ENCODE measurements at regions not wholly inside any gene's neighbourhood (a gene's known extent, or its start where the extent isn't known, plus 50 kb on each side); places are given as distances from the start of the nearest gene placed in this dataset.
"Not testable (repeated sequence)": the region's sequence is repeated elsewhere in the genome, so short reads cannot be mapped to it uniquely, and the experiment has no call there.

DNA sequence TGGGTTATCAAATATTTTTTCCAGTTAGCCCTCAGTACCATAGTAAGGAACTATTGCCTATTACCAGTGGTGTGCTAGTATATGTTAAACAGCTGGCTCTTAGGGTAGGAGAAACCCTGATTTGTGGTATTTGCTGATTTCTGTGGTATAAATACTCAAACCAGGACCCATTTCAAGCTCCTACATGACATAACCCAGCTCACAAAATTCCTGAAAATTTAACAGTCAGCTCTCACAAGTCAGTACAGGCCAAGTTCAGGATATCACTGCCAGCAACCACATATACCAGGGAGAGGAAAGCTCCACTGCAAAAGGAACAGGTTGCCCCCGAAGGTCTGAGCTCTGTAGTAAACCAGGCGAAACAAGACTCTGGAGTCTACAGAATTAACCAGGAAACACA, 315.3 kb downstream of the NOVA1 start:
- Histone ChIP-seq H3K4me2 (ENCODE audit: insufficient read depth, low read length) (no peak overlapping the region), H3K4me1 (ENCODE audit: insufficient read depth, low read length) (no peaks in the 10 kb centered on the region), H3K9me3 (ENCODE audit: low read depth, low read length) (peaks cover 4% of the 10 kb centered on the region), H3K4me3 (ENCODE audit: insufficient read depth, low read length) (no peak overlapping the region), H4K20me1 (ENCODE audit: insufficient read depth, low read length) (no peaks in the 10 kb centered on the region), H3K27me3 (ENCODE audit: insufficient read depth, low read length) (no peaks in the 10 kb centered on the region), H3K27ac (ENCODE audit: low read depth, low read length) (no peak overlapping the region), H3K36me3 (ENCODE audit: insufficient read depth, low read length) (no peaks in the 10 kb centered on the region), H2AFZ (ENCODE audit: low read length) (no peak overlapping the region), H3K79me2 (ENCODE audit: insufficient read depth, low read length) (no peaks in the 10 kb centered on the region)
- TF ChIP-seq, protein P1, sequence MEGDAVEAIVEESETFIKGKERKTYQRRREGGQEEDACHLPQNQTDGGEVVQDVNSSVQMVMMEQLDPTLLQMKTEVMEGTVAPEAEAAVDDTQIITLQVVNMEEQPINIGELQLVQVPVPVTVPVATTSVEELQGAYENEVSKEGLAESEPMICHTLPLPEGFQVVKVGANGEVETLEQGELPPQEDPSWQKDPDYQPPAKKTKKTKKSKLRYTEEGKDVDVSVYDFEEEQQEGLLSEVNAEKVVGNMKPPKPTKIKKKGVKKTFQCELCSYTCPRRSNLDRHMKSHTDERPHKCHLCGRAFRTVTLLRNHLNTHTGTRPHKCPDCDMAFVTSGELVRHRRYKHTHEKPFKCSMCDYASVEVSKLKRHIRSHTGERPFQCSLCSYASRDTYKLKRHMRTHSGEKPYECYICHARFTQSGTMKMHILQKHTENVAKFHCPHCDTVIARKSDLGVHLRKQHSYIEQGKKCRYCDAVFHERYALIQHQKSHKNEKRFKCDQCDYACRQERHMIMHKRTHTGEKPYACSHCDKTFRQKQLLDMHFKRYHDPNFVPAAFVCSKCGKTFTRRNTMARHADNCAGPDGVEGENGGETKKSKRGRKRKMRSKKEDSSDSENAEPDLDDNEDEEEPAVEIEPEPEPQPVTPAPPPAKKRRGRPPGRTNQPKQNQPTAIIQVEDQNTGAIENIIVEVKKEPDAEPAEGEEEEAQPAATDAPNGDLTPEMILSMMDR (IDR thresholded peaks at IDR 0.05; ENCODE audit: extremely low read depth, low read depth, low read length), result no peak
- DNase-seq (ENCODE audit: insufficient read length, low spot score, missing footprints), result no peak

DNA sequence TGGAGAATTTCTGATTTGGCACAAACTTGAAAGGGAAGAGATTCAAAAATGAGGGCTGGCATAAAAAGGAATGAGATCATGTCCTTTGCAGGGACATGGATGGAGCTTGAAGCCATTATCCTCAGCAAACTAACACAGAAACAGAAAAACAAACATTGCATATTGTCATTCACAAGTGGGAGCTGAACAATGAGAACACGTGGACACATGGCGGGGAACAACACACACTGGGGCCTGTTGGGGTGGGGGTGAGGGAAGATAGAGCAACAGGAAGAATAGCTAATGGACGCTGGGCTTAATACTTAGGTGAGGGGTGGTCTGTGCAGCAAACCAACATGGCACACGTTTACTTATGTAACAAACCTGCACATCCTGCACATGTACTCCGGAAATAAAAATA, 315.8 kb downstream of the NOVA1 start:
- H3K4me3 ChIP-seq (ENCODE audit: insufficient read depth, low read length); H2AFZ ChIP-seq (ENCODE audit: low read length); H3K4me2 ChIP-seq (ENCODE audit: insufficient read depth, low read length): not testable (repeated sequence)

DNA sequence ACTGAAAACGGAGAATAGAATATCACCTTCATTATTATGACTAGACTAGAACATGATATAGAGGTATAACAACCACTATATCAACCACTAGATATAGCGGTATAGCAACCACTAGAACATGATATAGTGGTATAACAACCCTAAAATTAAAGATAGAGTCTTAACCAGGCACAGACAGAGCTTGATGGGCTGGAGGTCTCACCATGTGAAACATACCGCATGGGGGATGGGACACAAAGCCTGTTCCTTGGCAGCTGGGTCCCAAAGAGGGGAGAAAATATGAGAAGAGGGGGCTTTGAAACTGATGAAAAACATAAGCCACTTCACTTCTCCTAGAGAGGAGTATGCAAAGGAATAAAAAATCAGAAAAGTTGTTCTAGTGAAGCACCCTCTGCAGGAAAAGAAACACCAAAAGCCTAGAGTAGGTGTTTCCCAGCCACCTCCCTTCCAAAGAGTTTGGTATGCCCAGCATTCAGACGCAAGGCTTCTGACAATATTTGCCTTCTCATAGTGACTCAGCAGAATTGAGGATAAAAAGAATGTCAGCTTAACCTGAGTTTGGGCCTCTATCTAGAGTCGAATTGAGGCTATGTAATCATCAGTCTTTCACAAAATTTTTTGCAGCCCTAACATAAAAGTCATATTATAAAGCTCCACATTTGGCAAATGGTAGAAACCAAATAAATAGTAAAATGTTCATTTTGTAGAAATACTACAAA, 316.4 kb downstream of the NOVA1 start:
- H3K27me3 ChIP-seq (ENCODE audit: insufficient read depth, low read length), result no peaks in the 10 kb centered on the region
- no peak overlapping the region for H3K4me2 ChIP-seq (ENCODE audit: insufficient read depth, low read length)
- H3K79me2 ChIP-seq (ENCODE audit: insufficient read depth, low read length), result no peaks in the 10 kb centered on the region
- TF ChIP-seq, protein P1 (IDR thresholded peaks at IDR 0.05; ENCODE audit: extremely low read depth, low read depth, low read length), result no peak
- H2AFZ ChIP-seq (ENCODE audit: low read length), result no peak overlapping the region
- peaks cover 4% of the 10 kb centered on the region for H3K9me3 ChIP-seq (ENCODE audit: low read depth, low read length)
- H3K4me1 ChIP-seq (ENCODE audit: insufficient read depth, low read length), result no peaks in the 10 kb centered on the region
- DNase-seq (ENCODE audit: insufficient read length, low spot score, missing footprints), result no peak
- no peak overlapping the region for H3K4me3 ChIP-seq (ENCODE audit: insufficient read depth, low read length)
- no peak overlapping the region for H3K27ac ChIP-seq (ENCODE audit: low read depth, low read length)
- no peaks in the 10 kb centered on the region for H3K36me3 ChIP-seq (ENCODE audit: insufficient read depth, low read length)
- no peaks in the 10 kb centered on the region for H4K20me1 ChIP-seq (ENCODE audit: insufficient read depth, low read length)

More for the DNA sequence above, 315.8 kb downstream of the NOVA1 start:
- not testable (repeated sequence) for H3K9me3 ChIP-seq (ENCODE audit: low read depth, low read length); H3K27ac ChIP-seq (ENCODE audit: low read depth, low read length); H3K36me3 ChIP-seq (ENCODE audit: insufficient read depth, low read length); H3K79me2 ChIP-seq (ENCODE audit: insufficient read depth, low read length); H3K4me1 ChIP-seq (ENCODE audit: insufficient read depth, low read length); H3K27me3 ChIP-seq (ENCODE audit: insufficient read depth, low read length); H4K20me1 ChIP-seq (ENCODE audit: insufficient read depth, low read length); DNase-seq (ENCODE audit: insufficient read length, low spot score, missing footprints)

- H2AFZ ChIP-seq (ENCODE audit: low read length), result no peak overlapping the region
- H3K36me3 ChIP-seq (ENCODE audit: insufficient read depth, low read length), result no peaks in the 10 kb centered on the region
- H3K27me3 ChIP-seq (ENCODE audit: insufficient read depth, low read length), result no peaks in the 10 kb centered on the region
- H3K4me2 ChIP-seq (ENCODE audit: insufficient read depth, low read length), result no peak overlapping the region
- no peak overlapping the region for H3K27ac ChIP-seq (ENCODE audit: low read depth, low read length)
- peaks cover 4% of the 10 kb centered on the region for H3K9me3 ChIP-seq (ENCODE audit: low read depth, low read length)
- no peaks in the 10 kb centered on the region for H4K20me1 ChIP-seq (ENCODE audit: insufficient read depth, low read length)
- DNase-seq (ENCODE audit: insufficient read length, low spot score, missing footprints), result no peak
- TF ChIP-seq, protein P1 (IDR thresholded peaks at IDR 0.05; ENCODE audit: extremely low read depth, low read depth, low read length), result no peak
- no peak overlapping the region for H3K4me3 ChIP-seq (ENCODE audit: insufficient read depth, low read length)
- no peaks in the 10 kb centered on the region for H3K4me1 ChIP-seq (ENCODE audit: insufficient read depth, low read length)
- H3K79me2 ChIP-seq (ENCODE audit: insufficient read depth, low read length), result no peaks in the 10 kb centered on the region
These were observed 321.1 kb downstream of the NOVA1 start for GRCh38 chr14:26276757-26277156.
